Amniotic stem cell (primary cell): ENCODE measurements at regions not wholly inside any gene's neighbourhood (a gene's known extent, or its start where the extent isn't known, plus 50 kb on each side); places are given as distances from the start of the nearest gene placed in this dataset.
A peak's percentile ranks its signal among the peaks of the same experiment; 100 is the strongest.

ENCODE experiments used
- DNase-seq: peaks from one replicate; lab custom pipeline; 2025; lab: John Stamatoyannopoulos, UW

DNA sequence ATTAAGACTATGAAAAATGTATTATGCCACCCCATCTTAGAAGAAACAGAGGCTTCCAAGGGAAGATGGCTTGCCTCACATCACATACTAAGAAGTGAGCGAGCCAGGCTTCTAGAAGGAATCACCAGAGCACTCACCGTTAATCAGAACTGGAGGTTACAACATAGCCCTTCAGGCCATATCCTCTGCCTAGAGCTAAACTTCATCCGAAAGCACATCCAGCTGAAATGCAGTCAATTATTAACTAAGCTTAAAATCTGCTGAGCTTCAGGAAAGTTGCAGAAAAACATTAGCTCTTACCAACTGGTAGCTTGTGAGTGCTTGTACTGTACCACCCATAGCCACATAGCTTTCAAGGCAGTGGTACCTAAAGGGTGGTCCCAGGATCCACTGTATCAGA, 483.2 kb downstream of the TBL1XR1 start:
- DNase-seq: no peak

DNA sequence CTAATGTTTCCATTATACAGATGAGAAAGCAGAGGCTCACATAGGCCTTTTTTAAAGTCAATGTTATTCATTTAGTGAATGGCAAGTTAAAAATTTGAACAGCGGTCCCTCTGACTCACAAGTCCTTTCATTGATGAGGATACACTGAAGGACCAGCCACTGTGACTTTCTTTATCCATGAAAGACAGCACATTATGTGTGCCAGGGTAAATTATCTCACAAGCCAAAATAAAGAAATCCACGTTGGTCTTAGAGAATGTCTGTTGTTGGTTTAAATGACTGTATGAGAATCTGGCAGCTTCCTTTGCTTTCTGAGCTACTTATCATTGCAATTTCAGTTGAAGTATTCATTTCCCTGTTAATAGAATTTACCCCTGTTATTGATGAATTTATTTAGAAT, 485.1 kb downstream of the TBL1XR1 start:
- no peak for DNase-seq

DNA sequence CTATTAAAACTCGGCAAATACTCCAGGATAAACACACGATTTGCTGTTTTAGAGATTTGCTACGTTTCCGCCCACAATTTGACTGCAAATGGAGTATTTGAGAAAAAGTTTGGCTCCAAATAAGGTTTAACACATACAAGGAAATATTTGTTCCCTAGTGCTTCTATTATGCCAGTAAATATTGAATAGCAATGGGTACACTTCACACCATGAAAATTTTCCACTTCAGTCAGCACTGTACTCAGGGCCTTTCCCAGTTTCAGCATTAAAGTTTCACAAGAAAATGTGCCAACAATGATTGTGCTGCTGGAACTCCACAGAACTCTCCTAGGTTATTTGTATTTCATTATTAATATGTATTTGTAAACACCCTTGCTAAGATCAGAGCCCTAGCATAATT, 498.0 kb downstream of the TBL1XR1 start:
- DNase-seq: no peak

DNA sequence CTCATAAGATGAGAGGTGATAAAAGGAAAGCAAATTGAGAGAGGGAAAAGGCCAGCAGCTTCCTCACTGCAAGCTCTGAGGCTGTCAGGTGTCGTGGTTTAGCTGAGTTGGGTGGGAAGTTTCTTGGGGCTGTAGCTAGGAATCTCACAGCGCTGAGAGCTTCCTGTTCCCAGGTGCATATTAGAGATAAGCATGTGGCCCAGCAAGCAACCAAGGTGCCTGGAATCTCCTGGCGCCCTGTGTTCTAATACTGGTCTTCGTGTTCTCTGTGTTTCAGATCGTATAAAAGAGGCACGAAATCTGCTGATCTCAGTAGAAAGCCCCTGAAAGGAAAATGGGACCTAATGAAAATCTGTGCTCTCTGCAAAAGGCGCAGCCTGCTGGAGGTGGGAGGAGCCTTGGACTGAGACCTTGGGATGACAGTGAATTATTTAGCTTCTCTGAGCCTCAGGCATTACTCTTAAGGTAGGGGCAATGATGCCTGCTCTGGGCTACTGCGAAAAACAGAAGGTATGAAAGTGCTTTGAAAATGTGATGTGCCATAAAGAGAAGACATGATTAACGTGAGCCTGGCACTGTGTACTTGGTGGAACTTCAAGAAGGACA, 499.9 kb downstream of the TBL1XR1 start:
- no peak for DNase-seq

DNA sequence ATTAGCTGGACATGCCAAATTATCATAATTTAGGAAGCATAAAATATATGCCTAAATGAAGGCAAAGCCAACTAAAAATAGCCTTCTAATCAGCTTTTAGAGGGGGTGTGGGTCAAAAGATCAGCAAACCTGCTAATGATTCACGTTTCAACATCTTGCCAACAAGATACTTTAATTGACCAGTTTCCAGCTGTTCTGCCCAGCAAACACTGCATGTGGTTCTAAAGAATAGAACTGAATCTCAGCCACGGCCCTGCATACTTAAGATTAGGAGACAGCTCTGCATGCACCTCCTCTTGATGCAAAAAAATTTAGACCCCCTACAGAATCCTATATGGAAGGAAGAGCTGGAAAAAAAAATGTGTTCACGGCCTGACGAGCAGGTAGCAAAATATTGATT, 500.5 kb downstream of the TBL1XR1 start:
- DNase-seq: no peak

DNA sequence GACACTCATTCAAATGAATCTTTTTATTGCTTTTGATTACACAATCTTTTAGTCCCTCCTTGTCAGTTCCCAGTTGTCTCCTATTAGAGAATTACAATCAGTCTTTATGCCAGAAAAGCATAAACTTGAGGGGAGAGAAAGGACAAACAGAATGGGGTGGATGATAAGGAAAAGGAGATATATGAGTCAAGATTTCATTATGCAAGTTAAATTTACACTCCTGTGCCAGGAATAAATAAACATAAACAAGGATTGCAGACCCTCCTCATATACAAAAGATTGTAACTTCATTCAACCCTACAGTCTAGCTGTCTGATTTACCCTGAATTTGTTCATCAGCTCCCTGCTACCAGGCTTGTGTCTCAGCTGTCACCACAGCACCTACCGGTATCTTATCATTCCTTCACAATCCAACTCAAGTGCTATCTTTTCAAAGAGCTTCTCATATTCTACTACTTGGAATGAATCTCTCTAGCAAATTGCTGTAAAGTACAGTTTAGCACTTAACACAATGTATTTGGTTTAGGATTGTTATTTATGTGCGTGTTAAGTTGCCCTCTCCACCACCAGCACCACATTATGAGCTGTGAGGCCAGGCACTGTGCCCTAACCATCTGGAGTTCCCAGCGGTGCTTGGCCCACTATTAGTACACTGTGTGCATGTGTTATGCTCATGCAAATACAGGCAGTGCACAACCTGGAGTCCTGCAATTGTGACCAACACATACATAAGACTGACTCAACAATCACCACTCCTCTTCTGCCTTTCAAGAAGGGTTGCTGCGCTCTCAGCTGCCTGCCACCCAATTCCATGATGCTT, 504.1 kb downstream of the TBL1XR1 start:
- DNase-seq: no peak

DNA sequence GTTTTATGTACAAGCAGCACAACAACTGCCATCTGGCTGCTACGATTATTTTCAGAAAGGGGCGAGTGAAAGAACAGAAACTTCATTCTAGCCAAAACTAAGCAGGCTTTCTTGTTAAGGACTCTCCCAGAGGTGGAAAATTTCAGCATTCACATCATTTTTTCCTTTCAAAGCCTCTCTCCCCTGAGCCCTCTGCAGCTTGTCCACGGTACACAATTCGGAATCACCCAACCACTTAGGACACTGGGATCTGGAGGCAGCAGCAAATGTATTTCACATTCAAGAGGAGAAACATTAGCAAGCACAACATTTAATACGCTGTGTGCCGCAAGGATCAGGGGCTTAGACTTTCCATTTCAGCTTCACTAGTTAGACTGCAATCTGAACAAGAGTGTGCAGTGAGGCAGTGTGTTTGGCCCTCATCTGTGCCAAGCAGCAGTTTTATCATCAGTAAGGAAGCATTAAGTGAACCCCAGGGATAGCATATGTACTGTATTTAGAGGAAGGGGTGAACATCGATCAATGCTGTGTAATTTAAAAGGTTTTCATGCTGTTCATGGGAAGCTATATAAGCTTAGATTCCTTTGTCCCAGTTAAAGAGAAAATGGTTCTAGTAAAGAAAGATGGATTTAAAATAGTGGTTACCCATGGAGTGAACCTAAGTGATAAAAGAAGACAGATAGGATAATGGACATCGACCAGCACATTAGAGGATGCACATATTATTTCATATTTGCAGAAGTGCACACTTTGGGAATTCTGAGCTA, 504.9 kb downstream of the TBL1XR1 start:
- DNase-seq: no peak

GRCh38 chr3:176690083-176690869, 507.0 kb downstream of the TBL1XR1 start:
- no peak for DNase-seq

DNA sequence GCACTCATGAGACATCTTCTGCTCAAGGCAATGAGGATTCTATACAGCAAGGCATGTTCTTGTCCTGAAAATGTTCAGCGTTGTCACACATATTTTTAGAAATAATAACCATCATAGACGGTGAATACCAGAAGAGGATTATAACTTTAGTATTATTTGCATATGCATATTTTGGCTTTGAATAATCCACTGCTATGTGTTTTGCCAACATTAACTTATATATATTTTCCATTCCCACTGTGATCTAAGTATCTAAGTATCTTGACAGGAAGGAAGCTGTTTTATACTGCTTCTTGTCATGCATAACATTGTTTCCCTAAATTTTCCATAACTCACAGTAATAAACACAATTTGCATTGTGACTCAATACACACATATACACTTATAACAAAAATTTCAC, 509.5 kb downstream of the TBL1XR1 start:
- no peak for DNase-seq

DNA sequence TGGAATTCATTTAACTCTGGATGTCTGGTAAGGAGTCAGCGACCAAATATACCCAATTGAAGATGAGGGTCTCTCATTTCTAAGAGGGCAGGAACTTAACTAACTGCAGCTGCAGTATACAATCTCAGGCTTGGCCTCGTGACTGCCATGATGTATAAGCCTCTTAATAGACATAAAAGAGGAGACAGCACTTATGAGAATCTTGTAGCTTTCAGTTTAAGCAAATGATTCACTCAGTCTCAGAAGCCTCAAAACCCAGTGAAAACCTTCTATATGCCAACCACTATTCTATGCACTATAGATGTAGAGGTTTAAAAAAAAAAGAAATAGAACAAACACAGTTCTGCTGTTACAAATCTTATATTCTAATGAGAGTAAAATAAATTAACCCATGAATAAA, 513.9 kb downstream of the TBL1XR1 start:
- no peak for DNase-seq

- DNase-seq: peak; percentile 56
These were observed 533.1 kb downstream of the TBL1XR1 start for GRCh38 chr3:176663837-176664831.

- DNase-seq: no peak
These were observed 533.9 kb downstream of the TBL1XR1 start for GRCh38 chr3:176663387-176663786.

- no peak for DNase-seq
These were observed 535.8 kb downstream of the TBL1XR1 start for GRCh38 chr3:176661432-176661964.

GRCh38 chr3:176655404-176656094, 541.7 kb downstream of the TBL1XR1 start:
- no peak for DNase-seq

DNA sequence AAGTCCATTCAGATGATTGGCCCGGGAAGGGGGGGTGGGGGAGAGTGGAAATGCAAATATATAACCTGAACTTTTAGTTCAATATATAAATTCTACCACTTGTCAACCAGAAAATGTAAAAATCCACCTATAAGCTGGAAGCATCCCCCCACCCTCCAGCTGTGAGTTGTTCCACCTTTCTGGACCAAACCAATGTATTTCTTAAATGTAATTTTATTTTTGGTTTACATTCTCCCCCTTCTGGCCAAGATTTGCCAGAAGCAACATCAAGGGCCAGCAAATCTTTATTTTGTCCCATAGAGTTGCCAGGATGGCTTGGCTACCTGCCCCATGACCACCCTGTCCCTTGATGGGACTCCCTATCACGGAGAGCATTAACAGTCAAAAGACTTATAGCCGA, 545.7 kb downstream of the TBL1XR1 start:
- no peak for DNase-seq

DNA sequence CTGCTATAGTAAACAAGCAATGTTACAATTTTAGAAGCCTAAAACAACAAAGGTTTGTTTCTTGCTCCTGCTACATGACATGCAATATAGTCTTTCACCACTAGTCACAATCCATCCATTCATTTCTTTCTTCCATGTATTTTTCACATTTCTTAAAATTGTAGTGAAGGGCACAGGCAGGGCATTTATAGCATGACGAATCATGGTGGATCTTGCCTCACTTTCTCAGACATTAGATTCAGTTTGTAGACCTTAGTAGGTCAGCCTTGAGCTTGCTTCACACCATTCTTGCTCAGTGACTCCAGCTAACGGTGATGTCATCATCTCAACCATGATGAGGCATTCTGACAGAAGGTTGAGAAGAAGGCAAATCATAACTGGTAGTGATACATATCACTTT, 546.8 kb downstream of the TBL1XR1 start:
- no peak for DNase-seq

- DNase-seq: no peak
These were observed 549.3 kb downstream of the TBL1XR1 start for GRCh38 chr3:176647987-176648386.

GRCh38 chr3:176633511-176633910, 563.8 kb downstream of the TBL1XR1 start:
- DNase-seq: no peak

DNA sequence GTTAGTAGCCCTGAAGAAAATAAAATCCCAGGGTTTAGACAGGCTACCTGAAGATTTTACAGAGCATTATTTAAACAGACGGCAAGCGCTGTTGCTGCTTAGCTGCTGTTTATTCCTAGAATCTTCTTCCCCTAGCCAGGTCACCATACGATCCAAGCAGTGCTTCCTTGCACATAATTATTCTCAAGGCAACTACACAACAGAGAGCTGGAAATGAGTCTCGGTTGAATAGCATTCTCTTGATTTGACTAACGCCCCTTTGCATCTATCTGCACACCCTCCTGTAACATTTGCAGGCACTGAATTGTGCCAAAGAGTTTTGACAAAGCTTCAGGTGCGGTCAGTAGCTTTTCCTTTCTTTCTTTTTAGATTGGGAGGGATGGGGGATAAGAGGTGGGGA, 564.4 kb downstream of the TBL1XR1 start:
- no peak for DNase-seq

- no peak for DNase-seq
These were observed 566.1 kb downstream of the TBL1XR1 start for GRCh38 chr3:176631165-176631564.
